ENCODE measurements at regions not wholly inside any gene's neighbourhood (a gene's known extent, or its start where the extent isn't known, plus 50 kb on each side); places are given as distances from the start of the nearest gene placed in this dataset.

- TF ChIP-seq USF1 (CRISPR knock-in tag; IDR thresholded peaks at IDR 0.05) (no peak), CREM (CRISPR knock-in tag; IDR thresholded peaks at IDR 0.05) (no peak), RELA (CRISPR knock-in tag; IDR thresholded peaks at IDR 0.05; ENCODE audit: borderline replicate concordance) (no peak), CTCF (IDR thresholded peaks at IDR 0.05) (no peak), PRDM15 (CRISPR knock-in tag; IDR thresholded peaks at IDR 0.05) (no peak), MAX (CRISPR knock-in tag; IDR thresholded peaks at IDR 0.05) (no peak), SOX15 (CRISPR knock-in tag; IDR thresholded peaks at IDR 0.05) (no peak), AFF4 (CRISPR knock-in tag; IDR thresholded peaks at IDR 0.05; ENCODE audit: borderline replicate concordance) (no peak), GABPB1 (CRISPR knock-in tag; IDR thresholded peaks at IDR 0.05) (no peak), NFE2L1 (CRISPR knock-in tag; IDR thresholded peaks at IDR 0.05) (no peak), FOXK1 (CRISPR knock-in tag; IDR thresholded peaks at IDR 0.05) (no peak)
These were observed 508.6 kb downstream of the RAB28 start for GRCh38 chr4:12975511-12975910.
